ENCODE measurements at regions not wholly inside any gene's neighbourhood (a gene's known extent, or its start where the extent isn't known, plus 50 kb on each side); places are given as distances from the start of the nearest gene placed in this dataset.

DNA sequence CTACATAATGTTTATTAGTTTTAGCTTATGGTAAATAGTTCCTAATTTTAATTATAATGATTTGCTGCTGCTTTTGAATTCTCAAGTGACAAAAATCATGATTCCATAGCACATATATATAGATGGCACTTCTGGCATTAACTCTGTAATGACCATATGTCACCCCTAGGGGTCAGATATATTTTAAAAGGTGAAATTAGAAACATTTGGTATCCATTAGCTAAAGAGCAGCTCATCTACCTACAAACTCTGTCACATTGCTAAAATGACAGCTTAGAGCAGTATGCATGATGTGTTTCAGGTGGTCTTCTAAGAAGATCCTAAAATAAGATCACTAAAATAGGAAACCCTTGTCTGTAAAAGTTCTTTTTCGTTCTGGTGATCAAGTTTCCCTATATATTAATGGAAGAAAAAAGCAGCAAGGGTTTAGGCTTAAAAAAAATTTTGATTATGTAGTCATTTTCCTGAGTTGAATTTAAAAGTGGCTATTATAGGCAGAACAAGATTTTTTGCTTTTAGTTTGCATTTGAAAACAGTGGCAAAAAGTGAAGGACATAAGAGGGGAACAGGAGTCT lies 157.7 kb upstream of the POU5F2 start:
- no peak for TF ChIP-seq TAF1 (IDR thresholded peaks at IDR 0.05; ENCODE audit: borderline replicate concordance, insufficient read depth, low read length)
- TF ChIP-seq SIN3A (IDR thresholded peaks at IDR 0.05; ENCODE audit: borderline replicate concordance, insufficient read depth, low read length) = no peak
- TF ChIP-seq, protein P1, sequence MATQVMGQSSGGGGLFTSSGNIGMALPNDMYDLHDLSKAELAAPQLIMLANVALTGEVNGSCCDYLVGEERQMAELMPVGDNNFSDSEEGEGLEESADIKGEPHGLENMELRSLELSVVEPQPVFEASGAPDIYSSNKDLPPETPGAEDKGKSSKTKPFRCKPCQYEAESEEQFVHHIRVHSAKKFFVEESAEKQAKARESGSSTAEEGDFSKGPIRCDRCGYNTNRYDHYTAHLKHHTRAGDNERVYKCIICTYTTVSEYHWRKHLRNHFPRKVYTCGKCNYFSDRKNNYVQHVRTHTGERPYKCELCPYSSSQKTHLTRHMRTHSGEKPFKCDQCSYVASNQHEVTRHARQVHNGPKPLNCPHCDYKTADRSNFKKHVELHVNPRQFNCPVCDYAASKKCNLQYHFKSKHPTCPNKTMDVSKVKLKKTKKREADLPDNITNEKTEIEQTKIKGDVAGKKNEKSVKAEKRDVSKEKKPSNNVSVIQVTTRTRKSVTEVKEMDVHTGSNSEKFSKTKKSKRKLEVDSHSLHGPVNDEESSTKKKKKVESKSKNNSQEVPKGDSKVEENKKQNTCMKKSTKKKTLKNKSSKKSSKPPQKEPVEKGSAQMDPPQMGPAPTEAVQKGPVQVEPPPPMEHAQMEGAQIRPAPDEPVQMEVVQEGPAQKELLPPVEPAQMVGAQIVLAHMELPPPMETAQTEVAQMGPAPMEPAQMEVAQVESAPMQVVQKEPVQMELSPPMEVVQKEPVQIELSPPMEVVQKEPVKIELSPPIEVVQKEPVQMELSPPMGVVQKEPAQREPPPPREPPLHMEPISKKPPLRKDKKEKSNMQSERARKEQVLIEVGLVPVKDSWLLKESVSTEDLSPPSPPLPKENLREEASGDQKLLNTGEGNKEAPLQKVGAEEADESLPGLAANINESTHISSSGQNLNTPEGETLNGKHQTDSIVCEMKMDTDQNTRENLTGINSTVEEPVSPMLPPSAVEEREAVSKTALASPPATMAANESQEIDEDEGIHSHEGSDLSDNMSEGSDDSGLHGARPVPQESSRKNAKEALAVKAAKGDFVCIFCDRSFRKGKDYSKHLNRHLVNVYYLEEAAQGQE (IDR thresholded peaks at IDR 0.05; ENCODE audit: insufficient read depth in 1 of 2, low read depth in 2 of 2, low read length in 2 of 2) = no peak
- TF ChIP-seq POLR2AphosphoS5 (IDR thresholded peaks at IDR 0.05; ENCODE audit: low read depth, low read length) = no peak

DNA sequence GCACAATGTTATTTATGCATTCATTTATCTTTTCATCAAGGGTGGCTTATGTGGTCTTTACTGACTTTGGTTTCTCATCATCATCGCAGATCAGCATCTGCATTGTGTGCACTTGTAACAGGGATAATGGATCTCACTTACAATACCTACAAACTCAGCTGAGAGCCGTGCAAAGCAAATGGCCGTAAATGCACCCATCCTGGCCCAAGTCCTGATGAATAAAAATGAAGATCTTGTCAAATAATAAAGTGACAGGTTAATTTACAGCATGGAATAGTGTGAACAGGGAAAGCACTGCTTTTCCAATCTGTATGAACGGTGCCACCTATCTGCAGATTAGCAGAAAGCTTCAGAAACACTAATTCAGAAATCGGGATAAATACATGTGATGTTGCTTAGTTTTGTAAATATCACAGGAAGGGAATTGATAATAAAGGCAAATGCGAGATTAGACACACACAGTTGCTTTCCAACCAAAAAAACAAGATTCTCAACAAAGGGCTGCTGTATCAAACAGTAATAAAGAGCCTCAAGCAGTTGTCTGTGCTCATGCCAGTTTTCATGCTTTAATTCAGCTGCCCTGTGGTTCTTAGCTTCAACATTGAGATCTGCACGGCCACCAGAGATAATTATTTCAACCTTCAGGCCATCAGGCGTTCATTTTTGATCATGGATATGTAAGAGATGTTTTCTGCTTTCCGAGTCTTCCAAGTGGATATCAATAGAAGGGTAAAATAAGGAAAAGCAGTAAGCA lies 153.4 kb upstream of the POU5F2 start:
- no peak for TF ChIP-seq POLR2AphosphoS5 (IDR thresholded peaks at IDR 0.05; ENCODE audit: low read depth, low read length)
- no peak for TF ChIP-seq FOXP2 (optimal IDR thresholded peaks at IDR 0.05; ENCODE audit: borderline replicate concordance, extremely low read depth, extremely low read length, insufficient read depth)
- TF ChIP-seq TAF1 (IDR thresholded peaks at IDR 0.05; ENCODE audit: borderline replicate concordance, insufficient read depth, low read length) = no peak
- TF ChIP-seq, protein P1 (IDR thresholded peaks at IDR 0.05; ENCODE audit: insufficient read depth in 1 of 2, low read depth in 2 of 2, low read length in 2 of 2) = no peak
- no peak for TF ChIP-seq SIN3A (IDR thresholded peaks at IDR 0.05; ENCODE audit: borderline replicate concordance, insufficient read depth, low read length)

DNA sequence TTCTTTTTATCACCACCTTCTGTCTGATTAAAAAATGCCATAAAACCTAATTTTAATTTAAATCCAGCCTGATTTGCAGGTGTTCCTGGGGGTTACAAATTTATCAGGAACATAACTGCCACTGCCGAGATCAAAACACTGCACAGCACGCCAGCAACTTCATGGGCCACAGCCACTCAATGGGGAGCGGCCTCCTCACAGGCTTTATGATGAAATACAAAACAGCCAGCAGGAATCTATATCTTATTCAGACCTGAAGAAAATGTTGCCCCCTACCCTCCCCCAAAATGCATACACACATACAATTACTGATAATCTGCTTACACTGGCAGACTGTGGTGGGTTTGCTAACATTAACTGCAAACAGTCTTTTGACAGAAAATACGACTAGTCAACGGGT lies 151.7 kb upstream of the POU5F2 start:
- TF ChIP-seq POLR2AphosphoS5 (IDR thresholded peaks at IDR 0.05; ENCODE audit: low read depth, low read length) (no peak), SIN3A (IDR thresholded peaks at IDR 0.05; ENCODE audit: borderline replicate concordance, insufficient read depth, low read length) (no peak), FOXP2 (optimal IDR thresholded peaks at IDR 0.05; ENCODE audit: borderline replicate concordance, extremely low read depth, extremely low read length, insufficient read depth) (no peak), TAF1 (IDR thresholded peaks at IDR 0.05; ENCODE audit: borderline replicate concordance, insufficient read depth, low read length) (no peak)
- TF ChIP-seq, protein P1 (IDR thresholded peaks at IDR 0.05; ENCODE audit: insufficient read depth in 1 of 2, low read depth in 2 of 2, low read length in 2 of 2) = no peak

DNA sequence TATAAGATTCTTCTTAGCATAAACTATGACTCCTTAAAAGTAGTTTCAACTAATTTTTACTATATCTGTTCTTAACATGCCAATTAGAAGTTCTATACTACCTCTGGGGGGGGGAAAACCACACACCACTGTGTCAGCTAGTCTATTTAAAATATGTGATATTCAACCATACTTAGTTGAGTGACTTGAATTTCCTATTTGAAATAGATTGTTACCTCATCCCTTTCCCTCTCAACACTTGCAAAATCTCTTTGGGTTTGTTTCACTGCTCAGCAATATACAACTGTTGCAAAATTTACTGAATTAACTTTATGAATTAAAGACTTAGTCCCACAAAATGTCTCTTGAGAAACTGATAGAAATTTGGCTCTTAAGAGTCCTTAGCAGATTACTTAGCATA lies 151.1 kb upstream of the POU5F2 start:
- TF ChIP-seq FOXP2 (optimal IDR thresholded peaks at IDR 0.05; ENCODE audit: borderline replicate concordance, extremely low read depth, extremely low read length, insufficient read depth) (no peak), TAF1 (IDR thresholded peaks at IDR 0.05; ENCODE audit: borderline replicate concordance, insufficient read depth, low read length) (no peak), POLR2AphosphoS5 (IDR thresholded peaks at IDR 0.05; ENCODE audit: low read depth, low read length) (no peak), SIN3A (IDR thresholded peaks at IDR 0.05; ENCODE audit: borderline replicate concordance, insufficient read depth, low read length) (no peak)
- TF ChIP-seq, protein P1 (IDR thresholded peaks at IDR 0.05; ENCODE audit: insufficient read depth in 1 of 2, low read depth in 2 of 2, low read length in 2 of 2) = no peak

Data from PFSK-1 (cell line).